H1 (cell line): ENCODE measurements at regions not wholly inside any gene's neighbourhood (a gene's known extent, or its start where the extent isn't known, plus 50 kb on each side); places are given as distances from the start of the nearest gene placed in this dataset.

ENCODE experiments used
- CBX5 ChIP-seq: fragments of 300-800, 300-1000 bp; sonication (generic); IDR thresholded peaks from 2 replicates; pipeline ENCODE4 v1.7.1; 2016; ENCODE audit warnings: antibody characterized with exemption, low read length, low read depth
- CREB1 ChIP-seq: IDR thresholded peaks from 2 replicates; pipeline ENCODE4 v1.6.1; 2012; ENCODE audit warnings: inconsistent platforms
- CTCF ChIP-seq, 3 experiments: IDR thresholded peaks; 1 replicate in 2 of 3; 2 replicates in 1 of 3; pipeline versions ENCODE4 v1.5.1 to v1.6.1; 2011; ENCODE audit warnings: low read length in 3 of 3, mild to moderate bottlenecking in 3 of 3, inconsistent platforms in 2 of 3, low read depth in 1 of 3, moderate library complexity in 1 of 3; ENCODE audit not compliant: insufficient read depth in 1 of 3; ENCODE audit errors: control extremely low read depth in 1 of 3
- EZH2 ChIP-seq: fragments of 200-600 bp; sonication (generic); IDR thresholded peaks from 2 replicates; pipeline ENCODE4 v1.7.1; 2012; ENCODE audit warnings: low read depth, mild to moderate bottlenecking, moderate library complexity, low read length, inconsistent platforms; ENCODE audit not compliant: severe bottlenecking
- GABPA ChIP-seq: IDR thresholded peaks from 2 replicates; pipeline ENCODE4 v1.6.1; 2011; ENCODE audit warnings: mild to moderate bottlenecking, low read length, moderate library complexity, borderline replicate concordance; ENCODE audit not compliant: insufficient read depth
- POLR2A ChIP-seq, 2 experiments: IDR thresholded peaks; 1 replicate in 1 of 2; 2 replicates in 1 of 2; pipeline ENCODE4 v1.6.1; 2011; ENCODE audit warnings: low read depth in 2 of 2, low read length in 2 of 2, mild to moderate bottlenecking in 2 of 2; ENCODE audit errors: control extremely low read depth in 1 of 2
- POLR2AphosphoS5 ChIP-seq: IDR thresholded peaks from 2 replicates; pipeline ENCODE4 v1.6.1; 2011; ENCODE audit warnings: low read depth, low read length
- RAD21 ChIP-seq, 2 experiments: IDR thresholded peaks in 1 of 2; conservative IDR thresholded peaks in 1 of 2; 2 replicates each; pipeline ENCODE4 v1.6.1; 2011; ENCODE audit warnings: low read depth in 2 of 2, low read length in 2 of 2, improper control_type of control experiment in 1 of 2, inconsistent platforms in 1 of 2, mild to moderate bottlenecking in 1 of 2, moderate library complexity in 1 of 2
- RBBP5 ChIP-seq: IDR thresholded peaks from 2 replicates; pipeline ENCODE4 v1.7.1; 2012; ENCODE audit warnings: low read depth, mild to moderate bottlenecking, inconsistent platforms, low read length, moderate library complexity, borderline replicate concordance
- SP4 ChIP-seq: IDR thresholded peaks from 2 replicates; pipeline ENCODE4 v1.6.1; 2012; ENCODE audit warnings: low read length, inconsistent platforms
- TAF1 ChIP-seq: IDR thresholded peaks from 2 replicates; pipeline ENCODE4 v1.6.1; 2011; ENCODE audit warnings: mild to moderate bottlenecking, low read depth, low read length
- USF2 ChIP-seq: IDR thresholded peaks from 2 replicates; pipeline ENCODE4 v1.6.1; 2011; ENCODE audit warnings: low read length, improper control_type of control experiment
- YY1 ChIP-seq: IDR thresholded peaks from 2 replicates; pipeline ENCODE4 v1.6.1; 2011; ENCODE audit warnings: low read depth, mild to moderate bottlenecking, low read length

GRCh38 chr17:51359055-51359454 lies 98.7 kb downstream of the UTP18 start:
- TF ChIP-seq RBBP5 (no peak), CTCF (IDR thresholded peaks at IDR 0.05; ENCODE audit: control extremely low read depth in 1 of 3, insufficient read depth in 1 of 3, low read depth in 1 of 3, low read length in 3 of 3) (no peak), POLR2A (IDR thresholded peaks at IDR 0.05; ENCODE audit: control extremely low read depth in 1 of 2, low read depth in 2 of 2, low read length in 2 of 2) (no peak), SP4 (no peak), USF2 (no peak), YY1 (no peak), RAD21 (IDR thresholded peaks at IDR 0.05 in 1 of 2, conservative IDR thresholded peaks at IDR 0.05 in 1 of 2; ENCODE audit: low read depth in 2 of 2, low read length in 2 of 2) (no peak), GABPA (no peak), CREB1 (no peak), CBX5 (no peak), POLR2AphosphoS5 (no peak), EZH2 (no peak), TAF1 (no peak)
